Neural progenitor cell (in vitro differentiated cells): ENCODE measurements at regions not wholly inside any gene's neighbourhood (a gene's known extent, or its start where the extent isn't known, plus 50 kb on each side); places are given as distances from the start of the nearest gene placed in this dataset.

Experiments
- EZH2 ChIP-seq: fragments of 200-600 bp; sonication (generic); IDR thresholded peaks from 2 replicates; pipeline ENCODE4 v1.6.1; 2017; ENCODE audit warnings: antibody characterized with exemption, mild to moderate bottlenecking, moderate library complexity
- TF ChIP-seq, protein P1 (sequence below): fragments of 200-600 bp; sonication (generic); IDR thresholded peaks from 2 replicates; pipeline ENCODE4 v1.5.1; 2017; ENCODE audit warnings: antibody characterized with exemption, mild to moderate bottlenecking

DNA sequence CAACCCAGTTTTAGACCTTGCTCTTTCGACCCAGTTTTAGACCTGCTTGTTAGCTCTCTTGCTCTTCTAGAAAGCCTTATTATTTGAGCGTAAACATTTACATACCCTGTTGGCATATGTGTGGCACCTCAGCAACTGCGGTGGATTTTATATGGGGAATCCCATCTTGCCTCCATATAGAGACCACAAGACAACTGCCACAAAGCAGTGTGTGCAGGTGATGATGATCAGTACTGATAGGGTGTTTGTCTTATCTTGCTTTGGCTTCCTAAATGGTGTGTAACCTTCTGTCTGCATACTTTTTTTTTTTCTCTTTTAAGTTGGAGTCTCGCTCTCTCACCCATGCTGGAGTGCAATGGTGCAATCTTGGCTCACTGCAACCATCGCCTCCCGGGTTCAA lies 1270.8 kb downstream of the MRPL39 start:
- TF ChIP-seq, protein P1, sequence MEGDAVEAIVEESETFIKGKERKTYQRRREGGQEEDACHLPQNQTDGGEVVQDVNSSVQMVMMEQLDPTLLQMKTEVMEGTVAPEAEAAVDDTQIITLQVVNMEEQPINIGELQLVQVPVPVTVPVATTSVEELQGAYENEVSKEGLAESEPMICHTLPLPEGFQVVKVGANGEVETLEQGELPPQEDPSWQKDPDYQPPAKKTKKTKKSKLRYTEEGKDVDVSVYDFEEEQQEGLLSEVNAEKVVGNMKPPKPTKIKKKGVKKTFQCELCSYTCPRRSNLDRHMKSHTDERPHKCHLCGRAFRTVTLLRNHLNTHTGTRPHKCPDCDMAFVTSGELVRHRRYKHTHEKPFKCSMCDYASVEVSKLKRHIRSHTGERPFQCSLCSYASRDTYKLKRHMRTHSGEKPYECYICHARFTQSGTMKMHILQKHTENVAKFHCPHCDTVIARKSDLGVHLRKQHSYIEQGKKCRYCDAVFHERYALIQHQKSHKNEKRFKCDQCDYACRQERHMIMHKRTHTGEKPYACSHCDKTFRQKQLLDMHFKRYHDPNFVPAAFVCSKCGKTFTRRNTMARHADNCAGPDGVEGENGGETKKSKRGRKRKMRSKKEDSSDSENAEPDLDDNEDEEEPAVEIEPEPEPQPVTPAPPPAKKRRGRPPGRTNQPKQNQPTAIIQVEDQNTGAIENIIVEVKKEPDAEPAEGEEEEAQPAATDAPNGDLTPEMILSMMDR = no peak
- no peak for TF ChIP-seq EZH2
